Mucosa of rectum (tissue), 2 donors: ENCODE measurements at regions not wholly inside any gene's neighbourhood (a gene's known extent, or its start where the extent isn't known, plus 50 kb on each side); places are given as distances from the start of the nearest gene placed in this dataset.
A peak's percentile ranks its signal among the peaks of the same experiment; 100 is the strongest.

Experiments used
- H3K27ac ChIP-seq, 2 donors: one replicate each; pipeline ENCODE4 v1.7.0; 2013; ENCODE audit warnings: inconsistent platforms in 2 of 2, low read depth in 2 of 2, low read length in 2 of 2
- H3K27me3 ChIP-seq, 2 donors: one replicate each; pipeline ENCODE4 v1.7.0; 2013; ENCODE audit warnings: low read length in 2 of 2; ENCODE audit not compliant: control insufficient read depth in 2 of 2, insufficient read depth in 2 of 2
- H3K36me3 ChIP-seq, 2 donors: one replicate each; pipeline ENCODE4 v1.7.0; 2013; ENCODE audit warnings: low read length in 2 of 2; ENCODE audit not compliant: control insufficient read depth in 2 of 2, insufficient read depth in 2 of 2
- H3K4me1 ChIP-seq, 2 donors: one replicate each; pipeline ENCODE4 v1.7.0; 2013; ENCODE audit warnings: low read length in 2 of 2, mild to moderate bottlenecking in 1 of 2; ENCODE audit not compliant: control insufficient read depth in 2 of 2, insufficient read depth in 2 of 2
- H3K4me3 ChIP-seq, 2 donors: one replicate each; pipeline ENCODE4 v1.7.0; 2013; ENCODE audit warnings: low read length in 2 of 2
- H3K9ac ChIP-seq, 2 donors: one replicate each; pipeline ENCODE4 v1.7.0; 2013; ENCODE audit warnings: low read length in 2 of 2, low read depth in 1 of 2, mild to moderate bottlenecking in 1 of 2
- H3K9me3 ChIP-seq, 2 donors: one replicate each; pipeline ENCODE4 v1.7.0; 2013; ENCODE audit warnings: low read length in 2 of 2; ENCODE audit not compliant: control insufficient read depth in 2 of 2
- donor health status: healthy.
- donor health status: Normal muscosa, but diverticular disease.

- H3K27ac ChIP-seq: no peak overlapping the region
- peaks cover 0 to 3% of the 10 kb centered on the region in 2 donors for H3K4me1 ChIP-seq
- no peak overlapping the region for H3K4me3 ChIP-seq
- H3K27me3 ChIP-seq: no peaks in the 10 kb centered on the region
- H3K9ac ChIP-seq: no peak overlapping the region
- H3K36me3 ChIP-seq: no peaks in the 10 kb centered on the region
- no peaks in the 10 kb centered on the region for H3K9me3 ChIP-seq
Measured at GRCh38 chr13:104592545-104593250, 1526.5 kb upstream of the SLC10A2 start.

GRCh38 chr13:104592127-104592526 lies 1525.9 kb upstream of the SLC10A2 start:
- Histone ChIP-seq H3K4me3 (no peak overlapping the region), H3K27ac (no peak overlapping the region), H3K36me3 (no peaks in the 10 kb centered on the region), H3K9ac (no peak overlapping the region), H3K27me3 (no peaks in the 10 kb centered on the region), H3K4me1 (no peaks in the 10 kb centered on the region), H3K9me3 (no peaks in the 10 kb centered on the region)

GRCh38 chr13:104586051-104586746 lies 1520.0 kb upstream of the SLC10A2 start:
- Histone ChIP-seq H3K27me3 (no peaks in the 10 kb centered on the region), H3K9ac (no peak overlapping the region), H3K4me3 (peak overlapping the region; percentile 20 to 48), H3K27ac (no peak overlapping the region), H3K36me3 (no peaks in the 10 kb centered on the region), H3K4me1 (peaks cover 0 to 4% of the 10 kb centered on the region in 2 donors), H3K9me3 (no peaks in the 10 kb centered on the region)

- no peaks in the 10 kb centered on the region for H3K27me3 ChIP-seq
- H3K9me3 ChIP-seq: no peaks in the 10 kb centered on the region
- H3K36me3 ChIP-seq: no peaks in the 10 kb centered on the region
- no peak overlapping the region for H3K9ac ChIP-seq
- peaks cover 0 to 4% of the 10 kb centered on the region in 2 donors for H3K4me1 ChIP-seq
- H3K4me3 ChIP-seq: no peak overlapping the region
- no peak overlapping the region for H3K27ac ChIP-seq
Measured at GRCh38 chr13:104584481-104584880, 1518.3 kb upstream of the SLC10A2 start.

- Histone ChIP-seq H3K9me3 (no peaks in the 10 kb centered on the region), H3K36me3 (no peaks in the 10 kb centered on the region), H3K27me3 (no peaks in the 10 kb centered on the region), H3K4me3 (no peak overlapping the region), H3K9ac (no peak overlapping the region), H3K27ac (no peak overlapping the region), H3K4me1 (no peaks in the 10 kb centered on the region)
Measured at GRCh38 chr13:104580931-104581330, 1514.7 kb upstream of the SLC10A2 start.

- Histone ChIP-seq H3K27ac (no peak overlapping the region), H3K4me3 (no peak overlapping the region), H3K9ac (no peak overlapping the region), H3K27me3 (no peaks in the 10 kb centered on the region), H3K36me3 (no peaks in the 10 kb centered on the region), H3K9me3 (no peaks in the 10 kb centered on the region), H3K4me1 (no peaks in the 10 kb centered on the region)
Measured at GRCh38 chr13:104577071-104577815, 1511.0 kb upstream of the SLC10A2 start.

- H3K27ac ChIP-seq: no peak overlapping the region
Measured at GRCh38 chr13:104571893-104572229, 1505.6 kb upstream of the SLC10A2 start.

GRCh38 chr13:104571161-104571892 lies 1505.1 kb upstream of the SLC10A2 start:
- no peak overlapping the region for H3K9ac ChIP-seq

More at GRCh38 chr13:104571893-104572229, 1505.6 kb upstream of the SLC10A2 start:
- H3K9ac ChIP-seq: no peak overlapping the region
- H3K4me1 ChIP-seq: no peaks in the 10 kb centered on the region
- no peaks in the 10 kb centered on the region for H3K36me3 ChIP-seq
- no peak overlapping the region for H3K4me3 ChIP-seq
- no peaks in the 10 kb centered on the region for H3K27me3 ChIP-seq
- no peaks in the 10 kb centered on the region for H3K9me3 ChIP-seq

GRCh38 chr13:104567114-104567513 lies 1500.9 kb upstream of the SLC10A2 start:
- Histone ChIP-seq H3K4me3 (no peak overlapping the region), H3K4me1 (no peaks in the 10 kb centered on the region), H3K36me3 (no peaks in the 10 kb centered on the region), H3K27ac (no peak overlapping the region), H3K9me3 (no peaks in the 10 kb centered on the region), H3K9ac (no peak overlapping the region), H3K27me3 (no peaks in the 10 kb centered on the region)

More at GRCh38 chr13:104571161-104571892, 1505.1 kb upstream of the SLC10A2 start:
- peak overlapping the region; percentile 9 to 34 for H3K4me3 ChIP-seq
- no peaks in the 10 kb centered on the region for H3K9me3 ChIP-seq
- H3K36me3 ChIP-seq: no peaks in the 10 kb centered on the region
- no peaks in the 10 kb centered on the region for H3K4me1 ChIP-seq
- H3K27me3 ChIP-seq: no peaks in the 10 kb centered on the region
- H3K27ac ChIP-seq: no peak overlapping the region
